ENCODE measurements at regions not wholly inside any gene's neighbourhood (a gene's known extent, or its start where the extent isn't known, plus 50 kb on each side); places are given as distances from the start of the nearest gene placed in this dataset.

- TF ChIP-seq CTCF (conservative IDR thresholded peaks at IDR 0.05 in 1 of 2, IDR thresholded peaks at IDR 0.05 in 1 of 2; ENCODE audit: extremely low read depth in 1 of 2, insufficient read depth in 1 of 2, low read depth in 1 of 2, low read length in 2 of 2) (no peak), EZH2 (IDR thresholded peaks at IDR 0.05; ENCODE audit: borderline replicate concordance, low read length) (no peak)
These were observed 273.7 kb downstream of the FGF9 start for GRCh38 chr13:21944610-21945009.

All from mammary epithelial cell (primary cell).